Osteocyte (in vitro differentiated cells): ENCODE measurements at regions not wholly inside any gene's neighbourhood (a gene's known extent, or its start where the extent isn't known, plus 50 kb on each side); places are given as distances from the start of the nearest gene placed in this dataset.

Experiments used
- DNase-seq: peaks from one replicate; pipeline ENCODE4 v3.0.0; 2021; ENCODE audit warnings: mixed read lengths; ENCODE audit not compliant: unreplicated experiment; ENCODE audit errors: extremely low spot score
- H3K27ac Mint-ChIP-seq: one replicate; pipeline ENCODE4 v1.8.0; 2021; ENCODE audit warnings: mild to moderate bottlenecking, mixed read lengths; ENCODE audit not compliant: unreplicated experiment
- H3K27me3 Mint-ChIP-seq: one replicate; pipeline ENCODE4 v1.8.0; 2021; ENCODE audit warnings: mixed read lengths; ENCODE audit not compliant: unreplicated experiment
- H3K36me3 Mint-ChIP-seq: one replicate; pipeline ENCODE4 v1.8.0; 2021; ENCODE audit warnings: mixed read lengths; ENCODE audit not compliant: unreplicated experiment
- H3K4me1 Mint-ChIP-seq: one replicate; pipeline ENCODE4 v1.8.0; 2021; ENCODE audit warnings: mixed read lengths; ENCODE audit not compliant: unreplicated experiment
- H3K4me3 Mint-ChIP-seq: one replicate; pipeline ENCODE4 v1.8.0; 2021; ENCODE audit warnings: mild to moderate bottlenecking, moderate library complexity, mixed read lengths; ENCODE audit not compliant: unreplicated experiment
- H3K9me3 Mint-ChIP-seq: one replicate; pipeline ENCODE4 v1.8.0; 2021; ENCODE audit warnings: mixed read lengths; ENCODE audit not compliant: unreplicated experiment
- CTCF ChIP-seq: fragments of 200-600 bp; sonication (generic); IDR thresholded peaks from 2 replicates; pipeline ENCODE4 v1.5.0; 2021; ENCODE audit warnings: antibody characterized with exemption, mild to moderate bottlenecking, moderate library complexity

- peaks cover 45% of the 10 kb centered on the region for H3K4me1 Mint-ChIP-seq
- no peak for DNase-seq
- H3K36me3 Mint-ChIP-seq, result peaks cover 2% of the 10 kb centered on the region
- no peak for TF ChIP-seq CTCF
- no peak overlapping the region for H3K4me3 Mint-ChIP-seq
- H3K27ac Mint-ChIP-seq, result no peak overlapping the region
- H3K27me3 Mint-ChIP-seq, result no peaks in the 10 kb centered on the region
- no peaks in the 10 kb centered on the region for H3K9me3 Mint-ChIP-seq
Measured at GRCh38 chr18:29157057-29157780, 980.3 kb upstream of the CDH2 start.

GRCh38 chr18:29156531-29156930 is 979.6 kb upstream of the CDH2 start:
- H3K4me1 Mint-ChIP-seq, result peaks cover 40% of the 10 kb centered on the region
- no peaks in the 10 kb centered on the region for H3K27me3 Mint-ChIP-seq
- H3K9me3 Mint-ChIP-seq, result no peaks in the 10 kb centered on the region
- peaks cover 2% of the 10 kb centered on the region for H3K36me3 Mint-ChIP-seq
- H3K27ac Mint-ChIP-seq, result no peak overlapping the region
- no peak for DNase-seq
- no peak overlapping the region for H3K4me3 Mint-ChIP-seq
- no peak for TF ChIP-seq CTCF

- Mint-ChIP-seq H3K4me3 (no peak overlapping the region), H3K27me3 (no peaks in the 10 kb centered on the region), H3K27ac (peak overlapping the region; percentile 74), H3K36me3 (peaks cover 2% of the 10 kb centered on the region), H3K9me3 (no peaks in the 10 kb centered on the region), H3K4me1 (peaks cover 34% of the 10 kb centered on the region)
- TF ChIP-seq CTCF, result no peak
- no peak for DNase-seq
Measured at GRCh38 chr18:29154758-29155725, 978.1 kb upstream of the CDH2 start.

GRCh38 chr18:29154196-29154757 is 977.3 kb upstream of the CDH2 start:
- Mint-ChIP-seq H3K27me3 (no peaks in the 10 kb centered on the region), H3K4me3 (no peak overlapping the region), H3K9me3 (no peaks in the 10 kb centered on the region), H3K27ac (peak overlapping the region; percentile 74), H3K36me3 (peaks cover 2% of the 10 kb centered on the region), H3K4me1 (peaks cover 34% of the 10 kb centered on the region)
- DNase-seq, result no peak
- TF ChIP-seq CTCF, result no peak

- no peak overlapping the region for H3K27ac Mint-ChIP-seq
- H3K9me3 Mint-ChIP-seq, result no peaks in the 10 kb centered on the region
- H3K4me3 Mint-ChIP-seq, result no peak overlapping the region
- H3K27me3 Mint-ChIP-seq, result no peaks in the 10 kb centered on the region
- TF ChIP-seq CTCF, result no peak
- peaks cover 2% of the 10 kb centered on the region for H3K36me3 Mint-ChIP-seq
- DNase-seq, result no peak
- peaks cover 34% of the 10 kb centered on the region for H3K4me1 Mint-ChIP-seq
Measured at GRCh38 chr18:29153091-29153490, 976.2 kb upstream of the CDH2 start.
